A673 (cell line): ENCODE measurements at regions not wholly inside any gene's neighbourhood (a gene's known extent, or its start where the extent isn't known, plus 50 kb on each side); places are given as distances from the start of the nearest gene placed in this dataset.

Experiments
- EZH2 ChIP-seq: fragments of 200-600 bp; sonication (generic); IDR thresholded peaks from 2 replicates; pipeline ENCODE4 v1.6.1; 2017; ENCODE audit warnings: borderline replicate concordance, low read depth, mild to moderate bottlenecking, mixed read lengths, antibody characterized with exemption, low read length; ENCODE audit not compliant: poor library complexity, severe bottlenecking
- TF ChIP-seq, protein P1 (sequence below): fragments of 300-800, 200-600 bp; sonication (generic); conservative IDR thresholded peaks from 2 replicates; pipeline ENCODE4 v1.5.1; 2017; ENCODE audit warnings: low read depth, mild to moderate bottlenecking, antibody characterized with exemption, low read length, moderate library complexity, mixed read lengths

DNA sequence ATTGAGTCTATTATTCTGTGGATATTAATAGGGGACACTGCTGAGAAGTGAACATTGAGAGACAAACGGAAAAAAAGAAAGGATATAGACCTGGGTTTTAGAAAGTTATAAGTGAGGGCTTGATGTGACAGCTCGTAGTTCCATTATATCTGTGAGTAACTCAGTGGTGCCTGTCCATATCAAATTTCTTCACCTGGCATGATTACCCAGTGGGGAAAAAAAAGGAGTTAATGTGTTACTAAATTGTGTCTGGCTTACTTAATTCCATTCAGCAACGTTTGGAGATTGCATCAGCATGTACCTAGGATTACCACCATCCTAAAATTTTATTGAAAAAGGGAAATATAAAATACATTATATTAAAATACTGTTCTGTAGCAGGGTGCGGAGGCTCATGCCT is 1249.9 kb downstream of the SLC16A7 start:
- TF ChIP-seq EZH2: no peak
- TF ChIP-seq, protein P1, sequence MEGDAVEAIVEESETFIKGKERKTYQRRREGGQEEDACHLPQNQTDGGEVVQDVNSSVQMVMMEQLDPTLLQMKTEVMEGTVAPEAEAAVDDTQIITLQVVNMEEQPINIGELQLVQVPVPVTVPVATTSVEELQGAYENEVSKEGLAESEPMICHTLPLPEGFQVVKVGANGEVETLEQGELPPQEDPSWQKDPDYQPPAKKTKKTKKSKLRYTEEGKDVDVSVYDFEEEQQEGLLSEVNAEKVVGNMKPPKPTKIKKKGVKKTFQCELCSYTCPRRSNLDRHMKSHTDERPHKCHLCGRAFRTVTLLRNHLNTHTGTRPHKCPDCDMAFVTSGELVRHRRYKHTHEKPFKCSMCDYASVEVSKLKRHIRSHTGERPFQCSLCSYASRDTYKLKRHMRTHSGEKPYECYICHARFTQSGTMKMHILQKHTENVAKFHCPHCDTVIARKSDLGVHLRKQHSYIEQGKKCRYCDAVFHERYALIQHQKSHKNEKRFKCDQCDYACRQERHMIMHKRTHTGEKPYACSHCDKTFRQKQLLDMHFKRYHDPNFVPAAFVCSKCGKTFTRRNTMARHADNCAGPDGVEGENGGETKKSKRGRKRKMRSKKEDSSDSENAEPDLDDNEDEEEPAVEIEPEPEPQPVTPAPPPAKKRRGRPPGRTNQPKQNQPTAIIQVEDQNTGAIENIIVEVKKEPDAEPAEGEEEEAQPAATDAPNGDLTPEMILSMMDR: no peak
